ENCODE measurements at regions not wholly inside any gene's neighbourhood (a gene's known extent, or its start where the extent isn't known, plus 50 kb on each side); places are given as distances from the start of the nearest gene placed in this dataset.

GRCh38 chr13:83992566-83993358, 110.5 kb upstream of the SLITRK1 start:
- Histone ChIP-seq H3K4me1 (replicated peaks in 1 of 2) (no peaks in the 10 kb centered on the region), H3K27ac (no peak overlapping the region), H3K4me3 (no peak overlapping the region)
- WGBS, 10 experiments: 9 to 93% (median 82%) methylated on average over 4 to 13 of the region's 13 CpGs
- peak in 1 of 8 experiments; percentile 79 for ATAC-seq (replicated peaks in 6 of 8)
- in situ Hi-C loops (cut with MboI; ENCODE audit: low pct_unique_long_range_greater_than_20kb in 2 of 9, low sequenced_read_pairs in 9 of 9, unreplicated experiment in 9 of 9): no loop called here

- in situ Hi-C loops (cut with MboI; ENCODE audit: low pct_unique_long_range_greater_than_20kb in 2 of 9, low sequenced_read_pairs in 9 of 9, unreplicated experiment in 9 of 9): no loop called here
- WGBS, 10 experiments: 0 to 100% (median 90%) methylated on average over 1 of the region's 1 CpG; no CpG with 5 or more reads in 2 of the 10 experiments
- Histone ChIP-seq H3K4me3 (no peak overlapping the region), H3K4me1 (replicated peaks in 1 of 2) (no peaks in the 10 kb centered on the region), H3K27ac (no peak overlapping the region)
- ATAC-seq (replicated peaks in 6 of 8): no peak
Measured at GRCh38 chr13:83987394-83987793, 105.1 kb upstream of the SLITRK1 start.

GRCh38 chr13:83984793-83985192, 102.5 kb upstream of the SLITRK1 start:
- in situ Hi-C loops (cut with MboI; ENCODE audit: low pct_unique_long_range_greater_than_20kb in 2 of 9, low sequenced_read_pairs in 9 of 9, unreplicated experiment in 9 of 9): no loop called here
- H3K27ac ChIP-seq: no peak overlapping the region
- 0 to 88% (median 50%) methylated on average over 1 of the region's 1 CpG; no CpG with 5 or more reads in 3 of the 10 experiments for WGBS, 10 experiments
- H3K4me1 ChIP-seq (replicated peaks in 1 of 2): no peaks in the 10 kb centered on the region
- no peak for ATAC-seq (replicated peaks in 6 of 8)
- H3K4me3 ChIP-seq: no peak overlapping the region

GRCh38 chr13:83980331-83980730, 98.1 kb upstream of the SLITRK1 start:
- peak in 1 of 8 experiments; percentile 92 for ATAC-seq (replicated peaks in 6 of 8)
- whole genome bisulfite sequencing, 10 experiments: 21 to 100% (median 84%) methylated on average over 1 to 4 of the region's 5 CpGs; no CpG with 5 or more reads in 2 of the 10 experiments
- H3K27ac ChIP-seq: no peak overlapping the region
- in situ Hi-C loops (cut with MboI; ENCODE audit: low pct_unique_long_range_greater_than_20kb in 2 of 9, low sequenced_read_pairs in 9 of 9, unreplicated experiment in 9 of 9): no loop called here
- no peaks in the 10 kb centered on the region for H3K4me1 ChIP-seq (replicated peaks in 1 of 2)
- no peak overlapping the region for H3K4me3 ChIP-seq

GRCh38 chr13:83975655-83976165, 93.4 kb upstream of the SLITRK1 start:
- no peak for ATAC-seq (replicated peaks in 6 of 8)
- Histone ChIP-seq H3K4me1 (replicated peaks in 1 of 2) (no peaks in the 10 kb centered on the region), H3K27ac (no peak overlapping the region), H3K4me3 (no peak overlapping the region)
- in situ Hi-C loops (cut with MboI; ENCODE audit: low pct_unique_long_range_greater_than_20kb in 2 of 9, low sequenced_read_pairs in 9 of 9, unreplicated experiment in 9 of 9): no loop called here

DNA sequence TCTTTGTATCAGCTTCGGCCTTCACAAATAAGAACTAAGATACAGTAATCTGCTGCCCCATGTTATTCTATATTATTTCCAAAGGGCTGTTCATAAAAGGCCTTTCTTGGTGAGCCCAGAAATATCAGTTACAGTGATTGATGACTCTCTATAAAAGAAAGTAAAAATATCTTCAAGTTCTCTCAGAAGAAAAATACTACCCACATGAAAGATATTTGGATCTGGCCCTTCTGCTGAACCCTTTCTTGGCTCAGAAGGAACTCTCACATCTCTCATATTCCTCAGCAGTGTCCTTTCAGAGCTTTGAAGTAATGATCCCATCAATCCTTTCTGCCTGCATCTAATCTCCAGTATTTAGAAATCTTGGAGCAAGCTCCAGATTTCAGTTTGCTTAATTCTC, 76.3 kb upstream of the SLITRK1 start:
- Histone ChIP-seq H3K4me3 (no peak overlapping the region), H3K27ac (no peak overlapping the region), H3K4me1 (replicated peaks in 1 of 2) (no peaks in the 10 kb centered on the region)
- in situ Hi-C loops (cut with MboI; ENCODE audit: low pct_unique_long_range_greater_than_20kb in 2 of 9, low sequenced_read_pairs in 9 of 9, unreplicated experiment in 9 of 9): no loop called here
- 0 to 100% (median 86%) methylated on average over 1 of the region's 1 CpG; no CpG with 5 or more reads in 1 of the 10 experiments for WGBS, 10 experiments
- no peak for ATAC-seq (replicated peaks in 6 of 8)

GRCh38 chr13:83955011-83955410, 72.7 kb upstream of the SLITRK1 start:
- H3K4me3 ChIP-seq: no peak overlapping the region
- no peak overlapping the region for H3K27ac ChIP-seq
- 40 to 100% (median 97%) methylated on average over 1 to 3 of the region's 3 CpGs; no CpG with 5 or more reads in 2 of the 10 experiments for WGBS, 10 experiments
- no peaks in the 10 kb centered on the region for H3K4me1 ChIP-seq (replicated peaks in 1 of 2)
- in situ Hi-C loops (cut with MboI; ENCODE audit: low pct_unique_long_range_greater_than_20kb in 2 of 9, low sequenced_read_pairs in 9 of 9, unreplicated experiment in 9 of 9): no loop called here
- peak in 1 of 8 experiments; percentile 30 for ATAC-seq (replicated peaks in 6 of 8)

- ATAC-seq (replicated peaks in 6 of 8): no peak
- Histone ChIP-seq H3K27ac (no peak overlapping the region), H3K4me1 (replicated peaks in 1 of 2) (no peaks in the 10 kb centered on the region), H3K4me3 (no peak overlapping the region)
- whole genome bisulfite sequencing, 10 experiments: 14 to 100% (median 92%) methylated on average over 1 to 2 of the region's 2 CpGs; no CpG with 5 or more reads in 1 of the 10 experiments
- in situ Hi-C loops (cut with MboI; ENCODE audit: low pct_unique_long_range_greater_than_20kb in 2 of 9, low sequenced_read_pairs in 9 of 9, unreplicated experiment in 9 of 9): no loop called here
Measured at GRCh38 chr13:83953916-83954315, 71.6 kb upstream of the SLITRK1 start.

- Histone ChIP-seq H3K4me1 (replicated peaks in 1 of 2) (no peaks in the 10 kb centered on the region), H3K27ac (no peak overlapping the region), H3K4me3 (no peak overlapping the region)
- 0 to 50% (median 17%) methylated on average over 1 of the region's 1 CpG; no CpG with 5 or more reads in 1 of the 10 experiments for WGBS, 10 experiments
- ATAC-seq (replicated peaks in 6 of 8): peak in 2 of 8 experiments; percentile 46 to 69
- in situ Hi-C loops (cut with MboI; ENCODE audit: low pct_unique_long_range_greater_than_20kb in 2 of 9, low sequenced_read_pairs in 9 of 9, unreplicated experiment in 9 of 9): no loop called here
Measured at GRCh38 chr13:83950293-83950692, 68.0 kb upstream of the SLITRK1 start.

DNA sequence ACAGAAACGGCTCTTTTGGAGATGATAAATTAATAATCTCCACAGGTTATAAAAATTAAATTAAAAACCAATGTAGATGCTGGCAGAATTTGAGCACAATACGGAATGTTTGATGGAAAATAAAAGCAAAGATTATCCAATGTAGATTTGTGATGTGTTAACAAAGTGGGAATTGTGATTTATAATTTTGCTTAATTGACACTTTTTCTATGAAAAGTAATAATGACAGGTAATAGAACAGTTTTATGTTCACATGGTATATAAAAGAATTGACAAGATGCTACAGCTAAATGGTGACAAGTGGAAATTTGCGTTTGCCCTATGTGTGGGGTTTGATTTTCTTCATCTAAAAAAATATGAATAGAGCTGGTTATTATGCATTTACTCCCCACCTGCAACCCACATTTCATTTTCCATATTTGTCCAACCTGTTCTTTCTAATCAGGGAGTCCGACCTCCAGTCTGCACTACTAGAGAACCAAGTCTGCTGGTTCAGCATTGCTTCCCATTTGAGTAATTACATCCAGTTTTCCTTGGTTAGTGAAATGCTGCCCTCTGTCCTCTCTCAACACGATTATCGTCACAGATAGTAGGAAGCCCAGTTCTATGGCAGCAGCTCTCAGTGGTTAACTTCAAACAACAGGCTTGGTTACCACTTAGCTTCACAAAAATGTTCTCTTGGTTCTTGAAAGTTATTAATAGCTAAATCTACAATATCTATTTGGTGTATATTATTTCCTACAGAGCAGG, 61.4 kb upstream of the SLITRK1 start:
- no peak overlapping the region for H3K4me3 ChIP-seq
- no peak overlapping the region for H3K27ac ChIP-seq
- peak in 2 of 8 experiments; percentile 41 to 59 for ATAC-seq (replicated peaks in 6 of 8)
- no peaks in the 10 kb centered on the region for H3K4me1 ChIP-seq (replicated peaks in 1 of 2)
- in situ Hi-C loops (cut with MboI; ENCODE audit: low pct_unique_long_range_greater_than_20kb in 2 of 9, low sequenced_read_pairs in 9 of 9, unreplicated experiment in 9 of 9): no loop called here
- WGBS, 10 experiments: 7 to 95% (median 82%) methylated on average over 3 to 6 of the region's 6 CpGs

GRCh38 chr13:83941701-83942335, 59.5 kb upstream of the SLITRK1 start:
- Histone ChIP-seq H3K4me1 (replicated peaks in 1 of 2) (no peaks in the 10 kb centered on the region), H3K4me3 (no peak overlapping the region), H3K27ac (no peak overlapping the region)
- peak in 3 of 8 experiments; percentile 74 to 82 (median 78) for ATAC-seq (replicated peaks in 6 of 8)
- WGBS, 10 experiments: 17 to 100% (median 75%) methylated on average over 2 to 4 of the region's 4 CpGs; no CpG with 5 or more reads in 2 of the 10 experiments
- in situ Hi-C loops (cut with MboI; ENCODE audit: low pct_unique_long_range_greater_than_20kb in 2 of 9, low sequenced_read_pairs in 9 of 9, unreplicated experiment in 9 of 9): no loop called here

DNA sequence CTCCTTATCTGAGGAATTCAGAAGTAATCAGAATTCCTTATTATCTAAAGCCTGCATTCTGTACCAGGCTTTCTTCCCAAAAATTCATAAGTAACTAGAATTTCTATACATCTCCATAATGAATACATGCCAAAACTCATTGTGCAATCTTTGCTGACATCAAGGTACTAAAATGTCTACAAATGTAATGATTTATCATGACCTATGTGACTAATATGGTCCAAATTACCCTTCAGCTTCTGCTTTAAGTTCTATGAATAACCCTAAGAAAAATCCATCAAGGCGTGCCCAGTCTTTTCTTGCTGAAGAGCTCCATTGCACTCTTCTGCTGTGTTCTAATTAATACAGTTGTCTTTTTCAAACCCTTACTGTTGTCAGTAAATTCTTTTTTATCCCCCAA, 58.5 kb upstream of the SLITRK1 start:
- in situ Hi-C loops (cut with MboI; ENCODE audit: low pct_unique_long_range_greater_than_20kb in 2 of 9, low sequenced_read_pairs in 9 of 9, unreplicated experiment in 9 of 9): no loop called here
- Histone ChIP-seq H3K4me1 (replicated peaks in 1 of 2) (no peaks in the 10 kb centered on the region), H3K4me3 (no peak overlapping the region), H3K27ac (no peak overlapping the region)
- WGBS, 10 experiments: 89 to 100% (median 100%) methylated on average over 1 of the region's 1 CpG; no CpG with 5 or more reads in 5 of the 10 experiments
- ATAC-seq (replicated peaks in 6 of 8): peak in 2 of 8 experiments; percentile 30 to 48

- Histone ChIP-seq H3K4me3 (no peak overlapping the region), H3K27ac (no peak overlapping the region), H3K4me1 (replicated peaks in 1 of 2) (no peaks in the 10 kb centered on the region)
- 0 to 100% (median 53%) methylated on average over 1 of the region's 1 CpG; no CpG with 5 or more reads in 1 of the 10 experiments for WGBS, 10 experiments
- no peak for ATAC-seq (replicated peaks in 6 of 8)
- in situ Hi-C loops (cut with MboI; ENCODE audit: low pct_unique_long_range_greater_than_20kb in 2 of 9, low sequenced_read_pairs in 9 of 9, unreplicated experiment in 9 of 9): no loop called here
Measured at GRCh38 chr13:83937579-83937978, 55.3 kb upstream of the SLITRK1 start.

Data from motor neuron (in vitro differentiated cells).